Left forelimb (tissue), 1 donor: ENCODE measurements at regions not wholly inside any gene's neighbourhood (a gene's known extent, or its start where the extent isn't known, plus 50 kb on each side); places are given as distances from the start of the nearest gene placed in this dataset.
"Not testable (repeated sequence)": the region's sequence is repeated elsewhere in the genome, so short reads cannot be mapped to it uniquely, and the experiment has no call there.

Experiments
- DNase-seq: peaks from one replicate; pipeline ENCODE4 v3.0.0-alpha.2; 2018; ENCODE audit warnings: low spot score

DNA sequence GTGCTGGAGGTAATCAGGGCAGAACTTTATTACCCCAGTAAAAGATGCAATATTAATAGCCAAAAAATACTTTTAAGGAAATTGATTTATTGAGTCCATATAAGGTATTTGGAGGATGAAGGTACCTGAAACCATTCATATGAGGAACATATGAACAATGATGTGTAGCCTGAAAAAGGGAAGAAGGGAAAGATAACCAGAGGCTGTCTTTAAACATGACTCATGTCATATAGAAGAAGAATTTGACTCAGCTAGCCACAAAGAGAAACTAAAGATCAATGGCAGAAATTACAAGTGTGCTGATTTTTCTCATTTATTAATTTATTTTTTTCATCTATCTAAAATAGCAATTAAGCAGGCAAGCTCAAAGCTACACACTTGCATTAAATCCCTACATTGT lies 136.2 kb upstream of the DUSP10 start:
- DNase-seq, result no peak

DNA sequence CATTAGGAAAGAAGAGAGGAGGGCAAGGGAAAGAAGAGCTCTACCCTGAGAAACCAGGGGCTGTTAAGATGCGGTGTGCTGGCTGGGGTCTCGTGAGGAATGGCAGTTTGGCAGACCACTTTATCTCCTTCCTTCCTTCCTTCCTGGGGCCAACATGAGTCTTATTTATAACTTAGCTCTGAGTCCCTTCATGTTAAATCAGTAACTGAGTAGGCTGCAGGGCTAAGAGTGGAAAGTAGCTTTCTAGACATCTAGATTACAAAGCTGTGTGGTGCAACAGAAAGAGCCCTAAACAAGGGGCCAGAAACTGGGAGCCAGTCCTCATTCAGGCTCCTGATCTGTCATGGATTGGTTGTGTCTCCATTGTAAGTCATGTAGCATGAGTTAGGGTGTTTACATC lies 135.4 kb upstream of the DUSP10 start:
- DNase-seq, result no peak

DNA sequence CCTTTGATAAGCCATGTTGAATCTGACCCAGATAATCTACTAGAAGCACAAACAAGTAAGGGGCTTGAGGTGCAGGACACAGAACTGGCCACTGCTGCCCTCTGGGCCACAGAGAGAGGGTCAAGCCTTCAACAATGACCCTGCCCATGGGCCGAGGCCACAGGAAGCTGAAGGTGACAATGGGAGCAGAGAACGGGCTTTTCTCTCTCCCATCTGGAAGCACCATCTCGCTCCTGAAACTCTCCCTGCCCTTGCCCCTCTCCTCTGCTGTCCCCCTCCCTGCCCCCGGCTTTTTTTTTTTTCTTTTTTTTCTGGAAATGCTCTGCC lies 133.1 kb upstream of the DUSP10 start:
- no peak for DNase-seq

DNA sequence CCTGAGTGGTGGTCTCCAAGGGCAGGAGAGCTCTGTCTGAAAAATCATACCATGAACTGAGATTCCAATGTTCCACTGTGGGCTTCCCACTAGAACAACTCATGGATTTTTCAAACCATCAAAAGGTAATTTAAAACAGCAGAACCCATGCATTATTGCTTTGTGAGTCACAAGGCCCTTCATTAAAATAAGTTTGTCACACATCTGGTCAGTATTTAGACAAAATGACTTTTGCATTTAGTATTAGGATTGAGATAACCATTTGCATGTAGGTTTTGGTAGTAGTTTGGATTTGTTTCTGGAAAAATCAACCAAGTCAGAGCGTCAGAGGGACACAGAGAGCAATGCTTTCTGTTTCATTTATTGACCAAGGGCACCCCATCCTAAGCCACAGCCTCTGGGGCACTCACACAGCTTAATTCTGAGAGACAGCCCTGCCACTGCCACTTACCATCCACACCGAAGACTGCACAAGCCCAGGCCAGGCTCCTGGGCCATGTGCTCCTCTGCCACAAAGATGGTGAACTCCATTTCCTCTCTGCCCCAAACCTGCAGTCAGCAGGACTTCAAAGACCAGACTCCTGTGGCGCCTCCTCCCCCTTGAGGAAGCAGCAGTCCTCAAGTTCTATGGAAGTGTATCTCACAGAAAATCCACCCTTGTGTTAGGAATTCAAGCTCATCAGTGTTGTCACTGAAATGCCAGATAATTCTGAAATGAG lies 132.6 kb upstream of the DUSP10 start:
- no peak for DNase-seq

DNA sequence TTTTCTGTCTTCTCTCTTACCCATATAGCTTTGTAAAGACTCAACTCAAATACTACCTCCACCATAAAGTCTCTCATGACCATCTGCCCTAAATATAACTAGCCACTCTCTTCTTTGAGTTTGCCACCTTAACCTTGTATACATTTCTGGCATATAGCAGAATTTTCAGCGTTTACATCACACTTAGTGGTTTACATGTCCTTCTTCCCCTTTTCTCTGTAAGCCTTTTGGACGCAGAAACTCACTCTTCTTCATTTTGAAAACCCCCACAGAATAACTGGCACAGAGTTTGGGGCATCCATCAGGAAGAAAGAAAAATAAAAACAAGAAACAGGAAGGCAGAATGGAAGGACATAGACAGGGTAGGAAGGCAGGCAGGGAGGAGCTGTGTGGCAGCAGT lies 131.8 kb upstream of the DUSP10 start:
- DNase-seq, result no peak

DNA sequence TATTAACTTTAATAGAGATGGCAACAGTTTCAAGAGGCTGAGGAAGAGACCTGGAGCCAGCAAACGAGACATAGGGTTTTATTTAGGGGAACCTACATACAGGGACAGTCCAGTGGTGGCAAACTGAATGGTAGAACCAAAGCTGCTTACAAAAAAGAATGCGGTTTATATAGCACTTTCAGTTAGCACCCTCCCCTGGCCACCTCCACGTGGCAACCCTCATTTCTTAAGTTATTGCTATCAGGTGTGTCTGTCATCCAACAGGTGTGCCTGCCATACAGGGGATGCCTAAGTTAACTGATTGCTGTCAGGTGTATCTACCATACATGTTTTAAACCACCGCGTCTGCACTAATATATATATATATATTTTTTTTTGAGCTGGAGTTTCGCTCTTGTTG lies 129.2 kb upstream of the DUSP10 start:
- no peak for DNase-seq

- no peak for DNase-seq
Measured at GRCh38 chr1:221869779-221870178, 127.9 kb upstream of the DUSP10 start.

DNA sequence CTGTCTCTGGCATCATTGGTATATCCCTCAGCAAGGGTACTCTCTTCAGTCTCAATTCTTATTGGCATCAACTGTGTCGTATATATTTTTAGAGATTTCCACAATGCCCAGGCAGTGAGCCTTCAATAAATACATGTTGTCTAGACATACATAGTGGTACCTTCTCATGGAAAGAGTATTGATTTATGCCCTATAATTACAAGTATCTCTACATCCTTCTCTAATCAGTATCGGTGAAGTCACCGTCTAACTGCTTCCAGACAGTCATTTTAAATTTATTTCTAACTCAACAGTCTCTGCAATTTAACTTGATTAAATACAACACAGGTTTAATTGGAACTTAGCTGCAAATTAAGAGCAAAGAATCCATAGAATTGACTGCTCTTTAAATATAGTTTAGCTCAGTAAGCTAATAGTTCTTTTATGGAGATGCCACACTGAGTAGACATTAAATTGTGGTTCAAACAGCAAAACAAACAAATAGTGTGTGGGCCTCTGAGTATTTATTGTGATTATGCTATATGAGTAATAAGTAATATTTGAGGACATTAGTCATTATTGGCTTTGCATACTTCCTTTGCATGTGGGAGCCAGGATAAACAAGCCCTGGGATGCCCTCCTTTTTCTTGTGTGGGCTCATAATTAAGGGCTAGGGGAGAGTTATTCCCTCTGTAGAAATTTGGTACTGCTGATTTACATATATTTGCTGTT lies 126.9 kb upstream of the DUSP10 start:
- no peak for DNase-seq

DNA sequence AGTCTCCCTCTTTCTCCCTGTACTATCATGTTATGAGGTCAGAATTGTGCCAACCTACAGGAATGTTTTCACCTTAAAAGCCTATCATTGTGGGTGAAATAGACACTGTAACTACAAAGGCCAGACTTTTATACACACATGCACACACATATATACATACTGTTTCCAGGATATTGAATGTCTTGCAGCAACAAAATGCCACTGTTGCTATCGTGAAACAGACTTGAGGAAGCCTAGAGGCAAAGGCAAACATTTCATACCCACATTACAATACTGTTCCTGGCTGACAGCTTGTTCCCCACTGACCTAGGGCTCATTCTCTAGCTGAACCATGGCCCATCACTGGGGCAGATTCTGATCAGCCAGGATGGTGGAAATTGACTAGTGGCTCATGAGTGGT lies 125.1 kb upstream of the DUSP10 start:
- no peak for DNase-seq

GRCh38 chr1:221865808-221866207 lies 123.9 kb upstream of the DUSP10 start:
- DNase-seq, result no peak

- DNase-seq, result no peak
Measured at GRCh38 chr1:221863635-221864034, 121.7 kb upstream of the DUSP10 start.

DNA sequence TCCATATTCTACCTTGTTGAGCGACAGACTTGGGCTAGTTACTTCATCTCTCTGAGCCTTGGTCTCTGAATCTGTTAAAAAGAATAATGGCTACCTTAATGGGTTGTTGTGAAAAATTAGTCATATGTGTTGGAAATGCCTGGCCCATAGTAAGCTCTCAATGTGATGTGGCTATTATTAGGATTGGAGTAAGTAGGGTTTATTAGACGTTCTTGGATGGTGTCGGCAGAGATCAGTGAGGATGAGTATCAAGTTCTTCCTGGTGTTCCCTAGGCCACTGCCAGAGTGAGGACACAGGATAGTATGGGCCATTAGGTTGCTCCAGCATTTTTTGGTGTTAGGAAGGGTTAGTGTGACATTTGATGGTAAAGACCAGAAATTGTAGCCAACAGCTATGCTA lies 121.1 kb upstream of the DUSP10 start:
- no peak for DNase-seq

- no peak for DNase-seq
Measured at GRCh38 chr1:221858818-221859611, 117.1 kb upstream of the DUSP10 start.

DNA sequence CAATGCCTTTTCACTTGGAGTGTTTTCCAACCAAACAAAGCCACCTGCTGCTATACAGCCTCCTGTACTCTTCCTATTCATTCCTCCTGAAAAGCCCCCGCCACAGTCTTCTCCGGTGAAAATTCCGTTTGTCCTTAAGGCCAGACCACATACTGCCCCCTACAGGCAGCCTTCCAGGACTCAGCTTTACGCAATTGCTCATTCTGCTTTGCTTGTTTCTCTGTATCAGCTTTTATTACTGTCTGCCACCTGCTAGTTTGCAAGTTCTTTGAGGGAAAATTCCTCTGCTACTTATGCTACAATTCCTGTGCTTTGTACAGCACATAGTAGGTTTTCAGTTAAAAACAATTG lies 115.2 kb upstream of the DUSP10 start:
- not testable (repeated sequence) for DNase-seq

DNA sequence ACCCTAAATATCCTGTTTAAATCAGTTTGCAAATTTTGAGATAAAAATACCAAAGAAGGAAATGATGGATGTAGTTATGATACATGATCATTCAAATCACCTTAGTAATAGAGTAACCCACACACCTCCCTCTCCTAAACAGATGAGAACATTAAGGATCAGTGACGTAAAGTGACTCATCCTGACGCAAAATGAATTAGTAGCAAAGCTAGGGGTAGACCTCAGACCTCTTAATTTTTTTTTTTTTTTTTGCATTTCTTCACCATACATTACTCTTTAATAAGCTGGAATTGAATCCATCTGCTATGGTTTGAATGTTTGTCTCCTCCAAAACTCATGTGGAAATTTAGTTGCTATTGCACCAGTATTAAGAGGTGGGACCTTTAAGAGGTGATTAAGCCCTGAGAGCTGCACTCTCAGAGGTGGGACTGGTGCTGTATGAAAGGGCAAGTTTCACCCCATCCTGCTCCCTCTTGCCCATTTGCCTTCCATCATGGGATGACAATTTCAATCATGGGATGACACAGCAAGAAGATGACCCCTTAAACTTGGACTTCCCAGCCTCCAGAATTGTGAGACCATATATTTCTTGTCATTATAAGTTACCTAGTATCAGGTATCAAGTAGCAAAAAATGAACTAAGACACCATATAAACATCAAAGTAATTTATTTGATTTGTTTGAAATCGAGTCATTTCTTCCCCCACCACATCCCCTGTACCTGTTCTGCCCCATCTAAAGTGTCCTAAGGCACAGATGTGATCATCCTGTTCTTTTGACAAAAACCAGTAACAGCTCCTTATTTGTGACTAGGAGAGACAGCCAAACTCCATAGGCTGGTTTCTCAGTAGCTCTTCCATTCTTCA lies 114.6 kb upstream of the DUSP10 start:
- no peak for DNase-seq

GRCh38 chr1:221855156-221855555 lies 113.3 kb upstream of the DUSP10 start:
- no peak for DNase-seq

GRCh38 chr1:221851336-221851735 lies 109.4 kb upstream of the DUSP10 start:
- DNase-seq, result no peak

- DNase-seq, result no peak
Measured at GRCh38 chr1:221850470-221851187, 108.7 kb upstream of the DUSP10 start.

- DNase-seq, result no peak
Measured at GRCh38 chr1:221849897-221850296, 108.0 kb upstream of the DUSP10 start.

- DNase-seq, result no peak
Measured at GRCh38 chr1:221849110-221849509, 107.2 kb upstream of the DUSP10 start.

GRCh38 chr1:221847676-221848075 lies 105.8 kb upstream of the DUSP10 start:
- no peak for DNase-seq
